Esophagus muscularis mucosa (tissue), 3 donors: ENCODE measurements at regions not wholly inside any gene's neighbourhood (a gene's known extent, or its start where the extent isn't known, plus 50 kb on each side); places are given as distances from the start of the nearest gene placed in this dataset.

Experiments used
- CTCF ChIP-seq, 3 experiments: fragments of 200-600 bp in 2 of 3; fragments of 450-650 bp in 1 of 3; sonication (generic) in 2 of 3; IDR thresholded peaks; one replicate each; pipeline ENCODE4 v1.5.1; 2017 to 2019; ENCODE audit warnings: antibody characterized with exemption in 3 of 3, mild to moderate bottlenecking in 2 of 3, moderate library complexity in 1 of 3
- POLR2A ChIP-seq: fragments of 450-650 bp; IDR thresholded peaks from one replicate; pipeline ENCODE4 v1.6.1; 2017; ENCODE audit warnings: antibody characterized with exemption, moderate library complexity, mild to moderate bottlenecking, low read depth
- POLR2AphosphoS5 ChIP-seq, 2 donors: sonication (generic); formaldehyde crosslinking; IDR thresholded peaks; one replicate each; pipeline ENCODE4 v1.6.1; 2017; ENCODE audit warnings: antibody characterized with exemption in 2 of 2

- no peak for TF ChIP-seq CTCF (IDR thresholded peaks at IDR 0.05)
- no peak for TF ChIP-seq POLR2AphosphoS5 (IDR thresholded peaks at IDR 0.05)
- no peak for TF ChIP-seq POLR2A
These were observed 84.0 kb downstream of the NEUROD6 start for GRCh38 chr7:31256506-31256905.
